ENCODE measurements at regions not wholly inside any gene's neighbourhood (a gene's known extent, or its start where the extent isn't known, plus 50 kb on each side); places are given as distances from the start of the nearest gene placed in this dataset.

DNA sequence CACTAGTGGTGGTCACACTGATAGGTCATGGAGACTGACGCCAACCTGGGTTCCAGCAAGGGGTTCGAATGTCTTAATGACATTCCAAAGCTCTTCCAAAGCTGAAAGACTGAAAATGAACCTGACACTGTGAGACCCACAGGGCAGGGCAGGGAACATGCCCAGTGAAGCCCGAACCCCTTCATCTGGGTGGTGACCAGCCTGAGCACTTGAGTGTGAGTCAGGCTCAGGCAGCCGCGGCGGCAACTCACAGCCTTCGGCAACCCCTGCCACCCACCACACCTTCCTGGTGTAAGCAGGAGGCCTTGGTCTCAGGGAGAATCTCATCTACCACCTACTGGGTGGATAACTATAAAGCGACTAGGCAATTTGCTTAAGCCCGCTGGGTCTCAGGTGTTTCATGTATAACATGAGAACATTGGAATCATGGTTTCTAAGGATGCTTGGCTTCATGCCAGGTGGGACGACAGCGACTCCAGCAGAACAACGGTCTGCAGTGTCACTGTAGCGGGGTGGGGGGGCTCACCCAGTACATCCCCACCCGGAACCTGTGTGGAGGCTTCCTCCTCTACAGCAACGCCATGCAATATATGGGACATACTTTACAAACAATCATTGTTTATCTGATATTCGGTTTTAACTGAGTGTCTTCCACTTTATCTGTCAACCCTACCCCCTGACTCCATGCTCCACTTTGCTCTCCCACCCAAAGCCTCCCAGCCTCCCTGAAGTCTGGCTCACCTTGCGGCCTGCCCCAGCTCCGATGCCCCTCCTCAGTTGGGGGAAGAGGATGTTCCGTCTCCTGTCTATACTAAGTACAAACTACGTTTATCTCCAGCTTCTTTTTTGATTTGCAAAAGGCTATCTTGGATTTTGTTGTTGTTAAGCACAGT, 125.0 kb upstream of the MEF2A start:
- no peak for DNase-seq (ENCODE audit: low read depth)

- DNase-seq (ENCODE audit: low read depth) = no peak
Measured at GRCh38 chr15:99441444-99441800, 124.4 kb upstream of the MEF2A start.

GRCh38 chr15:99441871-99442251, 123.9 kb upstream of the MEF2A start:
- DNase-seq (ENCODE audit: low read depth) = no peak

GRCh38 chr15:99442252-99442897, 123.4 kb upstream of the MEF2A start:
- DNase-seq (ENCODE audit: low read depth) = no peak

GRCh38 chr15:99443056-99443756, 122.6 kb upstream of the MEF2A start:
- no peak for DNase-seq (ENCODE audit: low read depth)

DNA sequence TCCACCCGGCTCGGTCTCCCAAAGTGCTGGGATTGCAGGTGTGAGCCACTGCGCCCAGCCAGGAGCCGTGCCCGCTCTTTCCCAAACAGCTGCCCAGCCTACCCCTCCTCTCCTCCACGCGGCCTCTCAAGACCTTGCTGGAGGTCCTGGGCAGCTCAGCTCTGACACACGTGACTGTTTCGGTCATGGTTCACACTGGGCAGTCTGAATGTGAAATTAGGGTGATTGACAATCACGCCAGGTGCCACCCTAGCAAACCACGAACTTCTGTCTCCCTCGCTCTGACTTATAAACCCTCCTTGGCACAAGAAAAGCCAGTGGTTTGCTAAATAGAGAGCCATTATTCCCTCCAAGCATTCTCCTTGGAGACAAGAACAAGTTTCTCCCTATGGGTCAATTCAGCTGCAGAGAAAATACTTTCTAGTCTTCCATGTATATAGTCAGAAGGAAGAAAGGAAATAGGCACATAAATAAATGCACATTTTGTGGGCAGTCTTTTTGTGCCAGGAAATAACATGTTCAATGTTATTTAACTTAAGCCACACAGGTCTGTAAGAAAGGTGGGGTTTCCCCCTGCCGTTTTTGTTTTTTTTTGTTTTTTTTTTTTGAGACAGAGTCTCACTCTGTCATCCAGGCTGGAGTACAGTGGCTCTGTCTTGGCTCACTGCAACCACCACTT, 121.9 kb upstream of the MEF2A start:
- no peak for DNase-seq (ENCODE audit: low read depth)

DNA sequence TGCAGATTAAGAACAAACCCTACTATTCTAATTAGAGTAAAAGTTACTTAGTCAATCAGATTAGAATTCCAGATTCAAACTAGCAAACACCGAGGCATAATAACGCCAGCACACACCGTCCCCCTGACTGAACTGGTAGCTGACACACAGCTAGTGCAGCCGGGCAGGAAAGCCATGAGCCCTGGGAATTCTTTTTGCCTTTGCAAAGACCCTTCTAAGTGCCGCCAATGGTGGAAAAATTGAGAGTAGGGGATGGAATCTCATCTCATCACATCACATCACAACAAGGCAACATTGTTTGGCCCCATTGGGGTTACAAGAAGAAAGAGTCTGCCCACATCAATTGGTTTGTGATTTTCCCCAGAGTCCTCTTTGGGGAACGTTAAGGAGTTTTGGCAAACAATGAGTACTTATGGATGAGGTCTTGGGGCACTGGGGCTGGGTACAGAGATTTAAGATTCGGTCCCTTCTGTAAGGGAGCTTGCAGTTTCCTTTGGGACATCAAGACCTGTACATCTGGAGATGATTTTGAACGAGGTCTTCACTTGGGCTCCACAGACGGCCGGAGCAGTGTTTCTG, 120.4 kb upstream of the MEF2A start:
- DNase-seq (ENCODE audit: low read depth) = no peak

DNA sequence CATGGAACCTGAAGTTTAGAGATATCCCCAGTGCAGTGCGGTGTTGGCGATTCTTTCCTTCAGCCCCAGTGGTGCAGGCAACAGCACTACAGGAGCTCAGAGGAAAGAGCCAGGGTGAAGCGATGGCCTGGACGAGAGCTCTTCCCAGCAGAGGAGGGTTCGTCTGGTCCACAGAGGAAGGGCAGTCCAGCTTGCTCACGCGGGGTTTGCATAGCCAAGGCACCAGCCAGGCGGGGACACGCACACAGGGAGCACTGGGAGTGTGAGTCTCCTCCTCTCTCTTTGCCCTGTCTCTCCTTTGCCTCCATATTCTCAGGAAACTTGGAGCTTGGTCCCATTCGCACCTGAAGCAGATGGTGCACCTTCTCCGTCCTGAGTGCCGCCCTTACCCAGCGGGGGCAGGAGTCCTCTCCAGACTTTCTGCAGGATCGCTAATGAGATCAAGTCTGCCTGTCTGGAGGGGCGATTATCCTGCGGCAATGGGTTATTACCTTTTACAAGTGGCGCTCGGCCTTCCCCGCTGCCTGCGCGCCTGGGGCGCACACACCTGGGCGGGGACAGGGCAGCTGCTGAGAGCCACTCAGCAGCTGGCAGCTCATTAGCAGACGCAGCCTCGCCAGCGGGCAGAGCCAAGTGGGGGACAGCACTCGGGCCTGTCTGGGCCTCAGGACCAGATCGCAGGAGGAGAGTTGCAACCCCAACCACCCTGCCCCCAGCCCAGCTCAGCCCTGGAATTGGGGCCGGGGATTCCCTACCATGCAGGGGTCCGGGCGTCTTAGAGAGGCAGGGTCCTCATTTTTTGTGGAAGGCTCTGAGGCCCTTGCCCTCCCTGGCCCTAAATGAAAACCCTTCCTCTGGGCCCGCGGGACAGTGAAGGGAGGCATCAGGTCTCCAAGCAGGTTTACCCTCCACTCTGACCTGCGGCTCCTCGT, 119.0 kb upstream of the MEF2A start:
- DNase-seq (ENCODE audit: low read depth) = no peak

GRCh38 chr15:99447497-99448371, 118.0 kb upstream of the MEF2A start:
- DNase-seq (ENCODE audit: low read depth) = no peak

DNA sequence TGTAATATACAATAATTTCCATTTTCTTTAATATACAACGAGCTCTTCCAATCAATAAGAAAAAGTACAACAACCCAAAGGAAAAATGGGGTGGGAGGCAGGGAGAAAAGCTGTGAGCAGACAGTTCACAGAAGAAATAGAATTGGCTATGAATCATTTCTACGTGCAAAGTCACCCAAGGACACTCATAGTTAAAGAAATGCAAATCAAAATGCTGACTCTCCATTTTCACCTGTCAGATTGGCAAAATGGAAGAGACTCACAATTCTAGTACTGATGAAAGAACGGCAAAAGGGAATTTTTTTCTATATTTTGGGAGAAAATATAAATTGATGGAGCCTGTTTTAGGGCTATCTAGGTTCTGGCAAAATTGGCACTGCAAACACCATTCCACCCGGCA, 116.3 kb upstream of the MEF2A start:
- DNase-seq (ENCODE audit: low read depth) = no peak

- peak; percentile 33 for DNase-seq (ENCODE audit: low read depth)
Measured at GRCh38 chr15:99450896-99451358, 114.9 kb upstream of the MEF2A start.

- DNase-seq (ENCODE audit: low read depth) = no peak
Measured at GRCh38 chr15:99451484-99451883, 114.3 kb upstream of the MEF2A start.

GRCh38 chr15:99452010-99452409, 113.8 kb upstream of the MEF2A start:
- no peak for DNase-seq (ENCODE audit: low read depth)

- no peak for DNase-seq (ENCODE audit: low read depth)
Measured at GRCh38 chr15:99452728-99453636, 112.8 kb upstream of the MEF2A start.

DNA sequence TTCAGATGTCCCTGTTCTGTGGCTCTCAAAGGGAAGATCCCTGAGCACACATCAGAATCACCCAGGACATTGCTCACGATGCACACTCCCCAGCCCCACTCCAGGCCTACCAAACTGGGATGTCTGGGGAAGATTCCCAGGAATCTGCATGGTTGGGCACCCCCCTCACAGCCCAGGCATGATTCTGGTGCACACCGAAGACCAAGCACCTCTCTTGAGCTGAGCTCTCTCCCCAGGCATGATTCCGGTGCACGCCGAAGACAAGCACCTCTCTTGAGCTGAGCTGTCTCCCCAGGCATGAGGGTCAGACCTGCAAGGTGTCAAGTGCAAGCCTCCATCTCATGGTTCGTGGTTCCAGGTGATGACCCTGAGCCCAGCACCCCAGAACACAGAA, 112.2 kb upstream of the MEF2A start:
- DNase-seq (ENCODE audit: low read depth) = no peak

DNA sequence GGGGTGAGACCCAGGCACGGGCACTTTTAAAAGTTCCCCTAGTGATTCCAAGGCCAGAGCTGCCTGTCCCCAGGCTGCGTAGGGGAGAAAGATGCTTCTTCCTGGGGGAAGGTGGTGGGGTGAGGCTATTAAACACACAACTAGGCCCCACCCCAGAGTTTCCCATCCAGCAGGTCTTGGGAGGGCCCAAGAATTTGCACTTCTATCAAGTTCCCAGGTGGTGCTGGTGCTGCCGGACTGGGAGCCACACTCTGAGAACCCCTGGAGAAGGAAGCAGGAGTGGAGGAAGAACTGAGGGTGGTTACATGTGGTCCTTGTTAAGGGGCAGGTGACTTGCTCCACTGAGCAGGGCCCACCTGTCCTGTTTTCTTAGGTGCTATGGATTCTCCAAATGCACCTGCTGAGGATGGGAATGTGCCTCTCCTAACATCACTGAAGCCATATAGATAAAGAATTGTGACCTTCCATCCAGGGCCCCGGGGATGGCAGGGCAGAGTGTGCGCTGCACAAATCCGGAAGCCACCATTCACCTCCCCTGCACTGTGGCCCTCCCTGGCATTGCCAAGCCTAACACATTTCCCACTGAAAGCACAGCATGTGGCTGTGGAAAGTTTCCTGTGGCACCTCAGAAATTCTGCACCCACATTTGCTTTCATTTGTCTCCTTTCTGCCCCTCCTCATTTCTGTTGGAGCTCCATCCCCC, 111.5 kb upstream of the MEF2A start:
- DNase-seq (ENCODE audit: low read depth) = no peak

DNA sequence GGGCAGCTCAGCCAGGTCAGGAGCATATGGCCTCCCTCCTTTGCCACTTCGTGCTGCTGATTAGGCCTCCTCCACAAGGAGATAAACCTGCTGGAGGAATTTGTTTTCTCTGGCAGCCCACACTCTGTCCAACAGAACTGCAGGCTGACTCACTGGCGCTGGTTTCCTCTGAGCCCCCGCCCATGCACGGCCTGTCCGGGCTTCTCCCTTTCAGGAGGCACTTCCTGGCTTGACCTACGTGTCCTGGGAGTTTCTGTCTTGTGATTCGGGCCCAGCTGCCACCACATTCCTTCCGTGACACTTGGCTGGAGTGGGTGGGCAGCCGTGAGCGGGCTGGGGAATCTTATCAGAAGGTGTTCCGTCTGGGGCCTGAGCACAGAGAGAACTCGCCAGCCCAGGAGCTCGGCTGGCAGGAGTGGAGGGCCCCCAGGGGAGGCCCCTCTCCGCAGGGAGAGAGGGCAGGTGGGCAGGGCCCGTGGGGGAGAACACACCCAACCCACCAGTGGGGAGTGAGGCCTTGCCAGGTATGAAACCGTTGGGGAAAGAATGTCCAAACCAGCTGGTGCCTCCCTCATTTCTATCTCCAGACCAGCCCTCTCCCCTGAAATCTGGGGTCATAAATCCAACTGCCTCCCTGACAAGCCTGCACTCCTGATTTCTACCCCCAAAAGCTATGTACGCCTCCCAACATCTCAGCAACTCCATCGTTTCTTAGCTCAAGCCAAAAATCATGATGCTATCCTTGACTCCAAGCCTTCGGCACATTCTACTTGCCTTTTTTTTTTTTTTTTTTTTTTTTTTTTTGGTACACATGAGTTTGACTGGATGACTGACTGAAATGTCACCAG, 110.6 kb upstream of the MEF2A start:
- no peak for DNase-seq (ENCODE audit: low read depth)
